Head of caudate nucleus (tissue), 42 donors: ENCODE measurements at regions not wholly inside any gene's neighbourhood (a gene's known extent, or its start where the extent isn't known, plus 50 kb on each side); places are given as distances from the start of the nearest gene placed in this dataset.

ENCODE experiments used
- DNase-seq, 42 donors: peaks; one replicate each; pipeline versions ENCODE4 v3.0.0 to v3.0.0-alpha.2; 2020 to 2021; ENCODE audit warnings: mixed read lengths in 7 of 42
- intact Hi-C: fragments of 100-400 bp; cut with DNase I; formaldehyde crosslinking; loops from one replicate; pipeline ENCODE4 v1.15.0; 2022

DNA sequence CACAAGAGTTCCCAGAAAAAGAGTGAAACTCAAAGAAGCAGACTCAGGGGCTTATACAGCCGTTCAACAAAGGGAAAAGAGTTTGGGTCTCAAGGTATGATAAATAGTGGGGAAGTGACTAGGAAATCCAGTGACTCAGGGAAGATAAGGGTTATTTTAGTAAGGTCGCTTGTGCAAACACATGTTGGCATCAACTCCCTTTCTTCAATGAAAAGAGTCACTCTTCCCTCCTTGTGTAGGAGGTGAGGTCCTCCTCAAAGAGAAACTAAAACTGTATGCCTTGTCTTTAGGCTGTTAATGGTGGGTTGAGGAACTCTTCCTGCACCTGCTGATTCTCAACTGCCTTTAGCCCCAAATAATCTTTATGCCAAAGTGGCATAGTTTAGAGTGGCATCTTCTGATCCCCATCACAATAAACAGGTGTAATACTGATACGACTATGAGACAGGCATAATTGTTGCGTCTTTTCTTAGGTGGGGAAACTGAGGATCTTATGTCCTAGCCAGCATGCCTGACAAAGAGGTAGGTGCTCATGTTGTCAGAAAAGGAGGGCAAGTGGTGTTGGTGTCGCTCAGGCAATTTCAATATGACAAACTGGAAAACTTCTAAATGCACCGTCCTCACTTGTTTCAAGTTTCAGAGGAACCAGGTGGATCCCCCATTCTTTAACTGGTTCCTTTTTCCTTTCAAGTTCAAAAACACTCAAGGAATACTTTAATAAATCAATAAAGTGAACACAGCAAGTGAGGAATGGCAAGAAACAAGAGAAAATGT, 294.1 kb upstream of the RUNX1 start:
- intact Hi-C loops, result no loop called here
- no peak for DNase-seq

DNA sequence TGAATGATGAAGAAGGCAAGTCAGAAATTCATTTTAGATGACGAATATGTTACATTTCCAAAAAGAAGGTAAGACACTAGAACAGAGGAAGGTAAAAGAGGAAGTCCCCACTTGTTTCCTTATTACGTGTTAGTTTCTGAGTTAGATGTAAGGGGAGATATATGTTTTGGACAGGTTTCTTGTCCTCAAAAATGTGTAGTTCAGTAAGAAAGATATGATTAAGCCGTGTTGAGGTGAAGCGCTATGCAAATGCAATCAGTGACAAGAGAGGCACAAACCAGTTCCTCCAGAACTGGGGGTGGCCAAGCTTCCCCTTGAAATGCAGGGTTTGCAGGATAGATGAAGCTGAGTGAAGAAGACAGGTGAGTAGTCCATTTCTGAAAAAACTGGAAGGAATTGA, 293.3 kb upstream of the RUNX1 start:
- no peak for DNase-seq
- intact Hi-C loops, result no loop called here

DNA sequence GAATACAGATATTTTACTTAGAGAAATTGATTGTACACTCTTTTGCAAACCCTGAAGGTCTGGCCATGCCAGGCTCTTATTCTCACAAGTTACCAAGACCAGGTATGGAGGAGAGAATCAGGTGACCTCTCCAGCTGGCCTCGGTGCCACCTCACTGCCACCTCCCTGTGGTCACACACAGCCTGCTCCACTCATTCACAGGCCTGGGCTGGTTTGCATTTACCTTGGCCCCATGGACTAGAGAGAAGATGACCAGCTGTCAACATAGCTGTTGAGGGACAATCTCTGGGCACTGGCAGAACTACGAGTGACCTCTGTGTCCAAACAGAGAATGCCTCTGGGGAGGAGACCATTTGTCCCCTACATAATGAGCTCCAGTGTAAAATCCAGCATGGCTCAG, 291.2 kb upstream of the RUNX1 start:
- intact Hi-C loops, result no loop called here
- no peak for DNase-seq

DNA sequence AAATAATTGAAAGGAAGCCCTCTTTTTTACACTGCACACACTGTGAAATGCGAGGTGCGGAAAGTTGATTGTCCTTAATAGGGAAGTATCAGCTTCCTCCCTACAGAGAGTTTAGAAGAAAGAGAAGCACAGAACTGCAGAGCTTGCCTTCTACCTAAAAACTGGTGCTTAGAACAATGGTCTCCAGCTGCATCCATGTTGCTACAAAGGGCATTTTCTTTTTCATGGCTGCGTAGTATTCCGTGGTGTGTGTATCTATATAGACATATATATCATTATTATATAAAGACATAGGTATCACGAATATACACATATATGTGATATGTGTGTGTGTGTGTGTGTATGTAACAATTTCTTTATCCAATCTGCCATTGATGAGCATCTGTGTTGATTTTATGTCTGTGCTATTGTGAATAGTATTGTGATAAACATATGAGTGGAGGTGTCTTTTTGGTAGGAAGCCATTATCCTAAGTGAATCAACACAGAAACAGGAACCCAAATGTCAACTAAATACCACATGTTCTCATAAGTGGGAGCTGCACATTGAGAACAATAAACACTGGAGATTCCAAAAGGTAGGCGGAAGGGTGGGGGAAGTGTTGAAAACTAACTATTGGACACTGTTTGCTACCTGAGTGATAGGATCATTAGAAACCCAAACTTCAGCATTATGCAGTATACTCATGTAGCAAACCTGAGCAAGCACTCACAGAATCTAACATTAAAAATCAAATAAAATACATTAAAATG, 290.0 kb upstream of the RUNX1 start:
- DNase-seq, result no peak
- intact Hi-C loops, result no loop called here

DNA sequence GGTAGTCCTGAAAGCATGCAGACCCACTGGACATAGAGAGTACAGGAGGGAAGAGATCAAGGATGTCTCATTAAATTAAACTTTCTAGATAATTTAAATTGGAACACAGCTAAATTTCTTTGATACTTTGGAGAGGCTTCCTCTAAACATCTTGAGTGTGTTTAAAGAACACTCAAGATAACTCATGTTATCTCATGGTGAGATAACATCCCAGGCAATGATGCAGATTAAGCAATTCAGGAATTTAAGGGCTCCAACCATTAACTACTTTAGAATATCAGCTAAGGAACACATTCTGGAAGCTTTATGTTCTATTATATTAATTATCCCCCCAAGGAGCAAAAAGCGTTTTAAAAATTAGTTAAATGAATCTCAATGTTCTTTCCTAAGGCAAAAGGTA, 289.2 kb upstream of the RUNX1 start:
- intact Hi-C loops, result no loop called here

DNA sequence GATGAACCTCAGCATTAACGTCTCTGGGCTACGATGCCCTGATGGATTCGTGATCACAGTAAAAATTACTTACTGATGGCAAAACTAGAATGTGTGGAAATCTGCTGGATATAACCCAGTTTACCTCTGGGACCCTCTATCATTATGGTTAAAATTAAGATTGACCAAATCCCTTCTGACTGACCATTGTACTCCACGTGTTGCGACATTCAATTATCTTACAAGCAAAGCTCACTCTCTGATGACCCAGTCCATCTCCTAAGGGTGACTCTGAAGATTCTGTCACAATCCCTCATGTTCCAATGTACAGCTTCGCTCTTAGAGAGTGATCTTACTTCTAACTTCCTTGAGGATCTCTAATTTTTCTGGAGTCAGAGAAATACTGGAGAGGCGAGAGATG, 288.5 kb upstream of the RUNX1 start:
- no peak for DNase-seq
- intact Hi-C loops, result no loop called here

More for the DNA sequence above, 289.2 kb upstream of the RUNX1 start:
- DNase-seq, result no peak

DNA sequence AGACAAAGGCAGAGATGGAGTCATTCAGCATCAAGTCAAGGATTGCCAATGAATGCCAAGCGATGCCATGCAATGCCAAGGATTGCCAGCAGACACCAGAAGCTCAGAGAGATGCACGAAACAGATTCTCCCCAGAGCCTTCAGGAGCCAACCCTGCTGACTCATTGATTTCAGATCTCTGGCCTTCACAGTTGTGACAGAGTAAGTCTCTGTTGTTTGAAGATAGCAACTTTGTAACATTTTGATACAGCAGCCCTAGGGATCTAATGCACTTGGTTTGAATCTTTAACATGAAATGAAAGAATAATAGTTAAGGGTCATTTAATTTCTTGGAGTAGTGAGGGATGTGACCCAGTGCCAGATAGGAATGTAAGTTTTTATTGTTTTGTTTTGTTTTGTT, 287.4 kb upstream of the RUNX1 start:
- intact Hi-C loops, result no loop called here

DNA sequence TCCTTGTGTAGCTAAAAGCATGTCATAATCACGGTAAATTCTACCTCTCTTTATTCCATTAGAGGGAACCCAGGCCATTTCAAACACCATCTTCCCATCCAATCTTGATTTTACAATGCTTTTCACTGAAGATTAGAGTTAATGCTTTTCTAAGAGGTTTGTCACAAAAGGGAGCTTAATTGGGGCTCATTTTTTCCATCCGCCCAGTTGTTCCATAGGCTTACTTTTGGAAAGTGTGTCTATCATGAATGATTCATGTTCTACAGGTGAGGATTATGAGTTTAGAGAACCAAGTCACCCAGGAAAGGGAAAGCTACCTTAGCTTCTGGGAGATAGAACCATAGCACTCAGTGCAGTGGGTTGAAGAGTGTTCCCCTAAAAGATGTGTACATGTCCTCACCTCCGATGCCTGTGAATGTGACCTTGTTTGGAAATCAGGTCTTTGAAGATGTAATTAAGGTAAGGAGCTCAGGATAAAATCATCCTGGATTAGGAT, 286.9 kb upstream of the RUNX1 start:
- intact Hi-C loops, result no loop called here
- no peak for DNase-seq

More for the DNA sequence above, 287.4 kb upstream of the RUNX1 start:
- DNase-seq, result no peak

DNA sequence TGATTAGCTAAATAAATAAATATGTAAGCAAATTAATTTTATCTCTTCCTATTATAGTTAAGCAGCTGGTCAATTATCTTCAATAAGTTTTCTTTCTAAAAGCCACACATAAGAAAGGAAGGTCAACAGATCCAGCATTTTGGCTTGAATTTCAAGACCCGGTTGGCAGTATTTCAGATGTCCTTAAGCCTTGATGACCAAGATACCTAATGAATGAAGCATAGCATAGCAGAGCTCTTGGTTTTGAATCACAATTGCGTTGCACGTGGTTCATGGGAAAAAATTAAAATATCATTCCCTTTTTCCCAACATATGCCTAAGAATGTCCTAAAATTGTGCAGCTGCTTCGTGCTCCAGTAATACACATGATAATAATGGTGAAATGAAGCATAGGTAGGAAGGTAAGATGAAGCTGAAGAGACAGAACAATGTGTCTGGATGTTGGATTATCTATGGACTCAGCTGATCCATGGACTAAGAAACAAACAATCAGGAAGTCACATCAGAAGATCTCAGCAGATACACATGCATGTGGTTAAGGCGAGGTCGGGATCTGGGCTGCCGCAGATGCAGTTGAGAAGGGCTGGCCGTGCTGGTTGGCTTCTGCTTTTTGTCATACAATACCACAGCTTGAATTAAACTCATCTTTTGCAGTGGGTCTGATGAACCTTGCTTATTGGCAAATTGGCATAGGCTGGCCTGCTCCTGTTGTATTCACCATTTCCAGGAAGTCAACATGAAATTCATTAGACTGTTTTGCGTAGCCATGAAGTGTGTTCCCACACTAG, 284.9 kb upstream of the RUNX1 start:
- intact Hi-C loops, result no loop called here
- no peak for DNase-seq

DNA sequence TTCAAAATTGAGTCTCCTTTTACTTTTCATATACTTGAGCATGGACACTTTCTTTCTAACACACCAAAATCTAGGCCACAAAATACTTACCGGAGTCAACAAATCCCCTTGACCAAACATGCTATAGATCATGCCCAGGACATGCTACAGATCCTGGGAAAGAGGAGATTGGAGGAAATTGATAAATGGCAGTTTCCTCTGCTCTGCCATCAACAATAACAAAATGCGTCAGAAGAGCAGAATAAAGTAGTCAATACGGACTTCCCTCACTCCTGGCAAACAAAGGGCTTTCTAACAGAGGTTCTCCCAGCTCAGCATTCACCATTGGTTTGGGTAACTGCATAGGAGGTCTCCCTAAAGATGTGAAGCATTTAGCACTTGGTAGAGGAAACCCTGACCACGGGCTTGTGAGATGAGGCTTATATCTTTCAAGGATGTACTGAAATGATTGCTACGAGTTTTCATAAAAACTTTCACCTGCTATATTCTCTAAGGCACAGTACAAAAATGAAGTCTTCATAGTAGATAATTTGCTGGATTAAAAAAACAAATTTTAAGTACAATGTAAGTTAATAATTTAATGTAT, 283.8 kb upstream of the RUNX1 start:
- no peak for DNase-seq
- intact Hi-C loops, result no loop called here

DNA sequence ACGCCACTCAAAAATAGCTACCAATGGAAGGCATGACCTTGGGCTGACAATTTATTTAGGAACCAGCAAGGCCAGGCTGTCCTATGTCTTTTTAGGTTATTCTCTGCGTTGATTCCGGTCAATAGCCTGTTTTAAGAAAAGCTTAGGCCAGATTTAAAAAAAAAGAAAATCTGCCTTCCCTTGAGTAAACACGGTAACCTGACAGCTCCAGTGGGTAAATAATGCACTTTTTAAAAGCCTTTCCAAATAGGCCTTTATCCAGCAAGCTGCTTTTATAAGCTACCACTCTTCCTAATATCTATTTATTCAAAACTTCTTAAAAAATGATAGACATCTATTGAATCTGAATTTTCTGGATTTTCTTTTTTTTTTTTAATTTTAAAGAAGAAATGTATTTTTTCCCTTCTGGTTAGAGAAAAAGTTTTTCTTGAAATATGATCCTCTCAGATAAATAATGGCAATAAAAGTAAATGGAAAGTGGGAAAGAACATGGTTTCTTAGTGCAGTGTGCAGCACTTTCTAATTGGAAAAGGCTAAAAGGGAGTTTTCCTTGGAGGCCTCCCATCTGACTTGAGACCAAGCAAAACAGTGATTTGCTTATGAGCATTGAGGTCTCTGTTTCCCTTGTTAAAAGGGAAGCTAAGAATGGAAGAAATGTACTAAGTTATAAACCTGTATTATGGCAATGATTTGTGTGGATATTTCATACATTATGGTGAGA, 281.0 kb upstream of the RUNX1 start:
- intact Hi-C loops, result no loop called here
- DNase-seq, result no peak

DNA sequence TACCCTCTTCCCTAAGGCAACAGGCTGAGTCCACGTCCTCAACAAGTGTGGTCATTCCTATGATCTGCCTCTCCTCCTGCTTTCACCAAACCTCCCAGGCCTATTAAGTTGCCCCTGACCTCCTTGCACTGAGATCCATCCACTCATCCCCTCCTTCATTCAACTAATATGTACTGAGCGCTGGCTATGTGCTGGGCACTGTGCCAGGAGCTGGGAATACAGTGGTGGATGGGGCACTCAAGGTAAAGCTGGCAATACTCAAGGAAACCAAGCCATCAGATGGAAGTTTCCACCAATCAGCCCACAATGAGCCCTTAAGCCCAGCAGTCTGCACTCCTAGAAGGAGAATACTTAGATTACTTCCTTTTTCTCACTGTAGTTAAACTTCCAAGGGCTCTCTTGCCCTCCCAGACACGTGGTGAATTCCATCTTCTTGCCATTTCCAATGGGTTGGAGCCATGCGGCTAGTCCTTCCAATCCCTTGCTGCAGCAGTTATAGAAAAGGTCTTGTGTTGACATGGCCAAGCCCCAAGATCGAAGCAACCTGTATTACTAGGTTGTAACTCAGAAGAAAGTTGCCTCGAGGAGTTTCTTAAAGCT, 279.9 kb upstream of the RUNX1 start:
- intact Hi-C loops, result no loop called here

DNA sequence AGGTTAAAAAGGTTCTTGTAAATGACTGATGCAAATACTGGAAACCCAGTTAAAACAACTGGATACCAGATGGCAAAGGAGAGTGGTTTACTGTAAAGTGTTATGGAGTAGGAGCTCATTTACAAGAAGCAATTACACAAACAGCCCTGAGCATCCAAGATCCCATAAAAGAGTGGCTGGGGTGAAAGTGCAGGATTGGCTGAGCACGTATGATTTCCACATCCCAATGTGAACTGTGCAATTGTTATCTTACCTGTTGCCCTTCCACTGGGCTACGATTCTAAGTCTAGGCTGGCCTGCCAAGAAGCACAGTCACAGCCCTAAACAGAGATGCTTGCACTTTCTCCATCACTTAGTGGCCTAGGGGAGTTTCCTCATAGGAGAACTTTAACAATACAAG, 277.6 kb upstream of the RUNX1 start:
- intact Hi-C loops, result no loop called here
- no peak for DNase-seq

More for the DNA sequence above, 279.9 kb upstream of the RUNX1 start:
- no peak for DNase-seq

DNA sequence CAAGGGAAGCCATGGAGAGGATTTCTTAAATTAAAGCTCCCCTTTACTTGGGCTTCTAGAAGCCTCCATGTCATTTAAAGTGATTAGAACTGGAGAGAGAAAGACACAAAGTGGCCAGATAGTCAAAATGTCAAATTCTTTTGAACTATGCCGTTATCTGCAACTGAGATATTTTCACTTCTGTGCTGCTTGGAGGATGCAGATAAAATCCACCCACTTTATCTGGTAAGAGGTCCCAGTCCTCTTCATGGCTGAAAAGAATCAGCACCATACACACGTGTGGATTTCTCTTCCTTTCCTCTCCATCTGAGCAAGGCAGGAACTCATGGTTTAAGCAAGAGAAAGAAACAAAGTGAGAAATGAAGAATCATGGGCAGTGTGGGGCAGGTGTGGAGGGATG, 276.9 kb upstream of the RUNX1 start:
- no peak for DNase-seq
- intact Hi-C loops, result no loop called here

DNA sequence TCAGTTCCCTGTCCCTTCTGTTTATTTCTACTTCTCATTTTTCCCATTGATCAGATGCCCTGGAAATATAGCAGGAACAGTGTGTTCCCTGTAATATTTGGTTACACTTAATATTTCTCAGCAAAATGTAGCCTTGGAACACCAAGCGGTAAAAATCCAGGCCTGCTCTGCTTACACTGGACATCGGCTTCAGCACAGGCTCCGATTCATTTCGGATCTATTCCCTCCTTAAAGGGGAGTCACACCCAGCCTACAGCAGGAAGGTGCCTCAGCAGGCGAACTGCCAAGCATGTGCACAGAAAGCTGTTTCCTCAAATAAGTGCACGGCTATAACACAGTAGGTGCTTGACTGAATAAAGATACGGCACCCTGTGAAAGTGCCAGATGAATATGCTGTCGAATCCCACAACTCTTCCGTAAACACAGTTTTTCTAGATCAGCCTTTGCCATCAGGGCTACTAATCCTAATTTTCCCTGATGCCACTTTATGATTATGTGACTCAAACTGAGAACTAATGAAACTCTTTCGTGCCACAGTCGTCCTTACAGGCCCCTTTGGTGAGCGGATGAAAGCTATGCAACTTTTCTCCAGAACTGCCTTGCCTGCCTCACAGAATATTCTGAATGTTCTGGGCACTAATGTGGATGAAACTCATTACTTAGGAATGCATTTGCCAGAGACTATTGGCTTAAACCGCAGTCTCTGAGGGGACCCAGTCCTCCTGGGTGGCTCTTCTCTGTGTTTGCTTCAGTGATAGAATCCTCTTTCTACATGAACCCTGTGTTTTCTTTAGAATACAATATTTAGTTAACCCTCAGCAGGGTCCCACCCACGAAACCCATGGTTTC, 275.5 kb upstream of the RUNX1 start:
- DNase-seq, result no peak
- intact Hi-C loops, result no loop called here

DNA sequence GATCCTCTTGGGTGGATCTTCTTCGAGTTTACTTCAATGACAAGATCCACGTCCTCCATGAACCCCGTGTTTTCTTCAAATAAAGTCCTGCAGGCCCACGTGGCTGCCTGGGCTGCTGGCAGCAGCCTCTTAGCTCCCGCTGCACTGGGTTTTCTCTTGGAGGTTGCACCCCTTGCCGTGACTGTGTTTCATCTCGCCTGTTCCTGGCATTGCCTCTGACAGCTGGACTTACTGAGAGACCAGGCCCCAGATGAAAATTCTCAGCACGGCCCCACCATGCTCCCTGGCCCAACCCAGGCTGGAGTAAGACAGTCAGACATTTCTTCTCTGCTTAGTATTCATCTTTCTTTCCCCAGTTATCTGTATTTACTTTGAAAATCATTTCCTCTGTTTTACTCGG, 274.8 kb upstream of the RUNX1 start:
- intact Hi-C loops, result no loop called here
- DNase-seq, result peak in 5 of 42 donors; percentile 2 to 20 (median 11)
